Caco-2 (cell line): ENCODE measurements at regions not wholly inside any gene's neighbourhood (a gene's known extent, or its start where the extent isn't known, plus 50 kb on each side); places are given as distances from the start of the nearest gene placed in this dataset.
A peak's percentile ranks its signal among the peaks of the same experiment; 100 is the strongest.

ENCODE experiments used
- BruUV-seq: library from RNA; stranded (reverse); fragments of 400-500 nt; replicated peaks from 2 replicates; lab custom pipeline; 2021; lab: Mats Ljungman, UMichigan
- CTCF ChIA-PET: fragments of 300-600 bp; sonication (Branson Sonifier 250); formaldehyde crosslinking; loops from one replicate; lab custom pipeline; 2022; ENCODE audit warnings: antibody characterized with exemption; lab: Charles Lee
- POLR2A ChIA-PET: fragments of 300-600 bp; sonication (Branson Sonifier 250); formaldehyde crosslinking; loops from one replicate; lab custom pipeline; 2022; ENCODE audit warnings: antibody characterized with exemption; lab: Charles Lee
- DNase-seq, 2 experiments: peaks; one replicate each; pipeline versions ENCODE4 v3.0.0 to v3.0.0-alpha.2; 2020 to 2022
- H3K27me3 ChIP-seq: replicated peaks from 2 replicates; pipeline ENCODE4 v1.6.0; 2011; ENCODE audit warnings: low read length; ENCODE audit not compliant: control insufficient read depth, insufficient read depth
- H3K36me3 ChIP-seq: 2 replicates; pipeline ENCODE4 v1.5.1; 2011; ENCODE audit warnings: low read length; ENCODE audit not compliant: control insufficient read depth, insufficient read depth
- H3K4me1 ChIP-seq: fragments of 250-450 bp; sonication (Bioruptor Pico); 2 replicates; pipeline ENCODE4 v1.5.1; 2020; ENCODE audit warnings: mild to moderate bottlenecking
- H3K4me3 ChIP-seq: 2 replicates; pipeline ENCODE4 v1.5.1; 2011; ENCODE audit warnings: low read depth, mild to moderate bottlenecking, control low read depth, low read length
- H3K9me3 ChIP-seq: fragments of 250-450 bp; sonication (Bioruptor Pico); 2 replicates; pipeline ENCODE4 v1.5.1; 2020; ENCODE audit warnings: mild to moderate bottlenecking, moderate library complexity
- H3K27ac Mint-ChIP-seq: one replicate; pipeline ENCODE4 v1.8.0; 2022; ENCODE audit warnings: mixed read lengths; ENCODE audit not compliant: unreplicated experiment
- H3K27me3 Mint-ChIP-seq: one replicate; pipeline ENCODE4 v1.8.0; 2022; ENCODE audit warnings: mixed read lengths; ENCODE audit not compliant: insufficient read depth, unreplicated experiment
- H3K36me3 Mint-ChIP-seq: one replicate; pipeline ENCODE4 v1.8.0; 2022; ENCODE audit warnings: mild to moderate bottlenecking, mixed read lengths; ENCODE audit not compliant: insufficient read depth, unreplicated experiment
- H3K4me1 Mint-ChIP-seq: one replicate; pipeline ENCODE4 v1.8.0; 2022; ENCODE audit warnings: low read depth, mixed read lengths; ENCODE audit not compliant: unreplicated experiment
- H3K4me3 Mint-ChIP-seq: one replicate; pipeline ENCODE4 v1.8.0; 2022; ENCODE audit warnings: mild to moderate bottlenecking, moderate library complexity, mixed read lengths; ENCODE audit not compliant: unreplicated experiment
- H3K9me3 Mint-ChIP-seq: one replicate; pipeline ENCODE4 v1.8.0; 2022; ENCODE audit warnings: mixed read lengths; ENCODE audit not compliant: unreplicated experiment
- intact Hi-C: fragments of 100-400 bp; cut with micrococcal nuclease; formaldehyde crosslinking; loops from one replicate; pipeline ENCODE4 v1.10.0; 2022; ENCODE audit not compliant: unreplicated experiment
- TF ChIP-seq, protein P1 (sequence below), 2 experiments: fragments of 200-600 bp in 1 of 2; IDR thresholded peaks; 1 replicate in 1 of 2; 2 replicates in 1 of 2; pipeline versions ENCODE4 v1.5.1 to v1.8.0; 2011 to 2022; ENCODE audit warnings: antibody characterized with exemption in 1 of 2, control low read depth in 1 of 2, inconsistent platforms in 1 of 2, low read depth in 1 of 2, low read length in 1 of 2, mild to moderate bottlenecking in 1 of 2, moderate library complexity in 1 of 2; ENCODE audit not compliant: insufficient read depth in 1 of 2, severe bottlenecking in 1 of 2, unreplicated experiment in 1 of 2

GRCh38 chr10:28796606-28797512 lies 119.5 kb downstream of the BAMBI start:
- Mint-ChIP-seq H3K4me3 (no peak overlapping the region), H3K9me3 (no peaks in the 10 kb centered on the region), H3K27ac (no peak overlapping the region), H3K27me3 (no peaks in the 10 kb centered on the region), H3K4me1 (peaks cover 7% of the 10 kb centered on the region), H3K36me3 (no peaks in the 10 kb centered on the region)
- intact Hi-C loops = no loop called here
- TF ChIP-seq, protein P1, sequence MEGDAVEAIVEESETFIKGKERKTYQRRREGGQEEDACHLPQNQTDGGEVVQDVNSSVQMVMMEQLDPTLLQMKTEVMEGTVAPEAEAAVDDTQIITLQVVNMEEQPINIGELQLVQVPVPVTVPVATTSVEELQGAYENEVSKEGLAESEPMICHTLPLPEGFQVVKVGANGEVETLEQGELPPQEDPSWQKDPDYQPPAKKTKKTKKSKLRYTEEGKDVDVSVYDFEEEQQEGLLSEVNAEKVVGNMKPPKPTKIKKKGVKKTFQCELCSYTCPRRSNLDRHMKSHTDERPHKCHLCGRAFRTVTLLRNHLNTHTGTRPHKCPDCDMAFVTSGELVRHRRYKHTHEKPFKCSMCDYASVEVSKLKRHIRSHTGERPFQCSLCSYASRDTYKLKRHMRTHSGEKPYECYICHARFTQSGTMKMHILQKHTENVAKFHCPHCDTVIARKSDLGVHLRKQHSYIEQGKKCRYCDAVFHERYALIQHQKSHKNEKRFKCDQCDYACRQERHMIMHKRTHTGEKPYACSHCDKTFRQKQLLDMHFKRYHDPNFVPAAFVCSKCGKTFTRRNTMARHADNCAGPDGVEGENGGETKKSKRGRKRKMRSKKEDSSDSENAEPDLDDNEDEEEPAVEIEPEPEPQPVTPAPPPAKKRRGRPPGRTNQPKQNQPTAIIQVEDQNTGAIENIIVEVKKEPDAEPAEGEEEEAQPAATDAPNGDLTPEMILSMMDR (IDR thresholded peaks at IDR 0.05; ENCODE audit: insufficient read depth in 1 of 2, low read depth in 1 of 2, low read length in 1 of 2, severe bottlenecking in 1 of 2, unreplicated experiment in 1 of 2) = no peak
- H3K36me3 ChIP-seq = no peaks in the 10 kb centered on the region
- H3K4me3 ChIP-seq = no peak overlapping the region
- peaks cover 14% of the 10 kb centered on the region for H3K4me1 ChIP-seq
- no peaks in the 10 kb centered on the region for H3K27me3 ChIP-seq
- ChIA-PET CTCF (interaction anchor here (0.6 to 1.6 kb wide), 2 partner anchors 194 to 613 kb away, joined by 3 to 5 read pairs; no protein-coding TSS in a partner anchor), POLR2A (interaction anchor here (0.6 kb wide), 1 partner anchor 83 kb away, joined by 10 read pairs; no protein-coding TSS in a partner anchor)
- no TSS peak for BruUV-seq
- no peak for DNase-seq
- H3K9me3 ChIP-seq = no peaks in the 10 kb centered on the region

- Mint-ChIP-seq H3K27ac (no peak overlapping the region), H3K4me1 (peaks cover 7% of the 10 kb centered on the region), H3K36me3 (no peaks in the 10 kb centered on the region), H3K27me3 (no peaks in the 10 kb centered on the region), H3K4me3 (no peak overlapping the region), H3K9me3 (no peaks in the 10 kb centered on the region)
- Histone ChIP-seq H3K9me3 (no peaks in the 10 kb centered on the region), H3K4me1 (peaks cover 14% of the 10 kb centered on the region), H3K27me3 (no peaks in the 10 kb centered on the region), H3K36me3 (no peaks in the 10 kb centered on the region), H3K4me3 (no peak overlapping the region)
- BruUV-seq = no TSS peak
- CTCF ChIA-PET = interaction anchor here (0.6 to 1.6 kb wide), 2 partner anchors 193 to 612 kb away, joined by 3 to 5 read pairs; no protein-coding TSS in a partner anchor
- TF ChIP-seq, protein P1 (IDR thresholded peaks at IDR 0.05; ENCODE audit: insufficient read depth in 1 of 2, low read depth in 1 of 2, low read length in 1 of 2, severe bottlenecking in 1 of 2, unreplicated experiment in 1 of 2) = peak in 1 of 2 experiments; percentile 22
- no peak for DNase-seq
- POLR2A ChIA-PET = interaction anchor here (0.6 kb wide), 1 partner anchor 84 kb away, joined by 10 read pairs; no protein-coding TSS in a partner anchor
- intact Hi-C loops = loop anchor here (1.0 kb wide), 1 partner anchor 193 kb away; no protein-coding TSS in a partner anchor
Observed at GRCh38 chr10:28797904-28798371, 120.6 kb downstream of the BAMBI start.

DNA sequence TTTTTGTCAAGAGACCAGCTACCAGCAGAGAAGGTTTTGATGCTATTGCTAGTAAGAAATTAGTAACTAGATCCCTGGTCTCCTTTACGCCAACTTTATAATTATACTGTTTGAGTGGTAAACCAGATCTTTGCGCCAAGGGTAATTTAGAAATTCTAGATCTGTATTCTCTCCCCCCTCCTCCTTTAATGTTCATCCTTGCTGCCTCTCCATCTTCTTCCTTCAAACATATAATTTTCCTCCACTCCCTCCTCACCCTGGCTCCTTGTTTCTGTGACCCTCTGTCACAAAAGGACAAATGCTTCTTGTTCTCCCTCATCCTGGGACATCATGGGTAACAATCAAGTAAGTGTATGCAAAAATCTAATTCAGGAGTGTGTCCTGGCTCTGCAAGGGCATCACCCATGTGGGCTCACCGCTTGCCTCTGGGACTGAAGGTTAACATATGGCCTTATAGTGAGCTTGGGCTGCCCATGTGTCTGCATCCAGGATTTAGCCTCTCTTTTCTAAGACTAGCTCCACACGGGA lies 121.2 kb downstream of the BAMBI start:
- peaks cover 14% of the 10 kb centered on the region for H3K4me1 ChIP-seq
- H3K9me3 Mint-ChIP-seq = no peaks in the 10 kb centered on the region
- no peak overlapping the region for H3K27ac Mint-ChIP-seq
- intact Hi-C loops = loop anchor here (1.0 kb wide), 1 partner anchor 193 kb away; no protein-coding TSS in a partner anchor
- H3K36me3 ChIP-seq = no peaks in the 10 kb centered on the region
- CTCF ChIA-PET = interaction anchor here (0.7 to 1.6 kb wide), 2 partner anchors 193 to 801 kb away, joined by 3 to 5 read pairs; no protein-coding TSS in a partner anchor
- POLR2A ChIA-PET = no interaction called here
- no peaks in the 10 kb centered on the region for H3K27me3 ChIP-seq
- H3K4me3 ChIP-seq = no peak overlapping the region
- TF ChIP-seq, protein P1 (IDR thresholded peaks at IDR 0.05; ENCODE audit: insufficient read depth in 1 of 2, low read depth in 1 of 2, low read length in 1 of 2, severe bottlenecking in 1 of 2, unreplicated experiment in 1 of 2) = no peak
- H3K4me3 Mint-ChIP-seq = no peak overlapping the region
- no TSS peak for BruUV-seq
- H3K36me3 Mint-ChIP-seq = no peaks in the 10 kb centered on the region
- H3K9me3 ChIP-seq = no peaks in the 10 kb centered on the region
- no peaks in the 10 kb centered on the region for H3K27me3 Mint-ChIP-seq
- H3K4me1 Mint-ChIP-seq = peaks cover 7% of the 10 kb centered on the region
- DNase-seq = no peak
